ENCODE measurements at regions not wholly inside any gene's neighbourhood (a gene's known extent, or its start where the extent isn't known, plus 50 kb on each side); places are given as distances from the start of the nearest gene placed in this dataset.
"Not testable (repeated sequence)": the region's sequence is repeated elsewhere in the genome, so short reads cannot be mapped to it uniquely, and the experiment has no call there.

DNA sequence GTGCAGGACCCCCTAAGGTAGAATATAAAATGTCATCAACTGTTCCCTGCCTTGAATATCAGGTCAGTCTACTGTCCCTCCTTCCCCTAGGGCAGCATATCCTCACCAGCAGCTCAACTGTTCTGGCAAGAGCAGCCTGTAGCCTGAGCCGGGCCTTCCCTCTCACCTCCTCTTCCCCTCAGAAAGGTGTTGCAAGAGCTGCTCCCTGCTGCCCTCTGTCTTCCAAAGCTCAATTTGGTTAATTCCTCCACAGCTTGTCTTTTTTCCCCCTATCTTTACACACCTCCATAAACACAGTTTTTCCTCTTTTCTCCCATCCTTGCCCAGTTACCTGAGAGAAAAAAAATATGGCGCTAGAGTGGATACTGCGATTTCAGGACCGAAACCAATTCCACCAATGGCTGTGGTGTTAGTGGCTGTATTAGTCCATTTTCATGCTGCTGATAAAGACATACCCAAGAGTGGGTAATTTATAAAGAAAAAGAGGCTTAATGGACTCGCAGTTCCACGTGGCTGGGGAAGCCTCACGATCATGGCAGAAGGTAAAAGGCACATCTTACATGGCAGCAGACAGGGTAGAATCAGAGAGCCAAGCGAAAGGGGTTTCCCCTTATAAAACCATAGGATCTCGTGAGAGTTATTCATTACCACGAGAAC is 184.7 kb downstream of the MREG start:
- no peaks in the 10 kb centered on the region for H3K4me1 Mint-ChIP-seq
- H3K27ac Mint-ChIP-seq: no peak overlapping the region
- no peak overlapping the region for H3K4me3 Mint-ChIP-seq
- no peaks in the 10 kb centered on the region for H3K36me3 Mint-ChIP-seq
- no peaks in the 10 kb centered on the region for H3K9me3 Mint-ChIP-seq
- peaks cover 1% of the 10 kb centered on the region for H3K27me3 Mint-ChIP-seq

GRCh38 chr2:215826838-215827441 is 186.4 kb downstream of the MREG start:
- no peaks in the 10 kb centered on the region for H3K36me3 Mint-ChIP-seq
- H3K9me3 Mint-ChIP-seq: no peaks in the 10 kb centered on the region
- H3K27ac Mint-ChIP-seq: no peak overlapping the region
- no peak overlapping the region for H3K4me3 Mint-ChIP-seq
- peaks cover 1% of the 10 kb centered on the region for H3K27me3 Mint-ChIP-seq
- H3K4me1 Mint-ChIP-seq: no peaks in the 10 kb centered on the region

GRCh38 chr2:215826376-215826775 is 187.0 kb downstream of the MREG start:
- Mint-ChIP-seq H3K27me3 (peaks cover 1% of the 10 kb centered on the region), H3K27ac (no peak overlapping the region), H3K4me1 (no peaks in the 10 kb centered on the region), H3K9me3 (no peaks in the 10 kb centered on the region), H3K36me3 (no peaks in the 10 kb centered on the region), H3K4me3 (no peak overlapping the region)

- H3K27ac Mint-ChIP-seq: no peak overlapping the region
- H3K4me1 Mint-ChIP-seq: no peaks in the 10 kb centered on the region
These were observed 187.6 kb downstream of the MREG start for GRCh38 chr2:215825707-215826106.

GRCh38 chr2:215821298-215821697 is 192.1 kb downstream of the MREG start:
- H3K4me3 Mint-ChIP-seq, H3K4me1 Mint-ChIP-seq, H3K36me3 Mint-ChIP-seq, H3K27me3 Mint-ChIP-seq, H3K9me3 Mint-ChIP-seq, H3K27ac Mint-ChIP-seq: not testable (repeated sequence)

More at GRCh38 chr2:215825707-215826106, 187.6 kb downstream of the MREG start:
- H3K4me3 Mint-ChIP-seq: no peak overlapping the region
- no peaks in the 10 kb centered on the region for H3K9me3 Mint-ChIP-seq
- no peaks in the 10 kb centered on the region for H3K36me3 Mint-ChIP-seq
- H3K27me3 Mint-ChIP-seq: peaks cover 3% of the 10 kb centered on the region

DNA sequence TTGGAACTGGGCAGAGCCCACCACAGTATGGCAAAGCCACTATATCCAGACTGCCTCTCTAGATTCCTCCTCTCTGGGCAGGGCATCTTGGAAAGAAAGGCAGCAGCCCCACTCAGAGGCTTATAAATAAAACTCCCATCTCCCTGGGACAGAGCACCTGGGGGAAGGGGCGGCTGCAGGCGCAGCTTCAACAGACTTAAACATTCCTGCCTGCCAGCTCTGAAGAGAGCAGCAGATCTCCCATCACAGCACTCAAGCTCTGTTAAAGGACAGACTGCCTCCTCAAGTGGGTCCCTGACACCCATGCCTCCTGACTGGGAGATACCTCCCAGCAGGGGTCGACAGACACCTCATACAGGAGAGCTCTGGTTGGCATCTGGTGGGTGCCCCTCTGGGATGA is 193.6 kb downstream of the MREG start:
- not testable (repeated sequence) for H3K4me3 Mint-ChIP-seq, H3K27ac Mint-ChIP-seq, H3K36me3 Mint-ChIP-seq, H3K27me3 Mint-ChIP-seq, H3K9me3 Mint-ChIP-seq, H3K4me1 Mint-ChIP-seq

DNA sequence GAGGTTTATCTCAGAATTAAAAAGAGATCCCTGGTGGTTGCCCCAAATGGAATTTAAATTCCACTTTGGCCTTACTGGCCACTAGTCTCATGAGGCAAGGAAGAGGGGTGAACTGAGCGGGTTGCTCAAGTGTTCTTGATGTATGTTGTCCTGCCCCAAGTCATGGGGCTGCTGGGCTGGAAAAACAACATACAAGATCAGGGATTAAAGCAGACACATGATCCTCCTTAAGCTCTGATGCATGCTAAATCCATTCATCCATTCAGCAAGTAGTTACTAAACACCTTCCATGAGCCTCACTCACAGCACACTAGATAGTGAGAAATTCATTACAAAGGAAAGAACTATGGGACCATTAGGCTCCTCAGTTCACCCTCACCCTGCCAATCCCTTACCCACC is 196.3 kb downstream of the MREG start:
- Mint-ChIP-seq H3K4me1 (peaks cover 4% of the 10 kb centered on the region), H3K9me3 (no peaks in the 10 kb centered on the region), H3K36me3 (no peaks in the 10 kb centered on the region), H3K27ac (no peak overlapping the region), H3K4me3 (no peak overlapping the region), H3K27me3 (peaks cover 4% of the 10 kb centered on the region)

- no peak overlapping the region for H3K4me3 Mint-ChIP-seq
- H3K4me1 Mint-ChIP-seq: peaks cover 10% of the 10 kb centered on the region
- H3K27ac Mint-ChIP-seq: no peak overlapping the region
- H3K9me3 Mint-ChIP-seq: no peaks in the 10 kb centered on the region
- no peaks in the 10 kb centered on the region for H3K36me3 Mint-ChIP-seq
- peaks cover 4% of the 10 kb centered on the region for H3K27me3 Mint-ChIP-seq
These were observed 196.9 kb downstream of the MREG start for GRCh38 chr2:215816424-215816823.

DNA sequence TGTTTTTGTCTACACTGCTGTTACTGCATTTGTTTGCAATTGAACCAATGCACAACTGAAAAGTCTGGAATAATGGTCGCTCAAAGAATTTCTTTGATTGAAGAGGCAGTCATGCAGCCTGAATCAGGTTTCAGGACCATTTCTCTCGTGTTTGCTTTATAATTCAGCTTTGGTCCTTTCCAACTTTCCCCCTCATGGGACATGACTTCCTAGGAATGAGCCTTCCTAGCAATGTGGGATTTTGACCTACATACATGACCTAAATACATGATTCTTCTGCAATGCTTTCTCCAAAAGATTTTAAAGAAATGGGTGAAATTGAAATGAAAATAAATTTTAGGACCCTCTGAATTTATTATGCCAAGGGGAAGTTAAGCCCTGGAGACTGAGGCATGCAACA is 197.4 kb downstream of the MREG start:
- peaks cover 15% of the 10 kb centered on the region for H3K4me1 Mint-ChIP-seq
- no peak overlapping the region for H3K27ac Mint-ChIP-seq
- H3K9me3 Mint-ChIP-seq: no peaks in the 10 kb centered on the region
- no peak overlapping the region for H3K4me3 Mint-ChIP-seq
- H3K27me3 Mint-ChIP-seq: peaks cover 4% of the 10 kb centered on the region
- H3K36me3 Mint-ChIP-seq: no peaks in the 10 kb centered on the region

- Mint-ChIP-seq H3K27ac (no peak overlapping the region), H3K36me3 (no peaks in the 10 kb centered on the region), H3K4me1 (peaks cover 17% of the 10 kb centered on the region)
These were observed 200.4 kb downstream of the MREG start for GRCh38 chr2:215812966-215813365.

DNA sequence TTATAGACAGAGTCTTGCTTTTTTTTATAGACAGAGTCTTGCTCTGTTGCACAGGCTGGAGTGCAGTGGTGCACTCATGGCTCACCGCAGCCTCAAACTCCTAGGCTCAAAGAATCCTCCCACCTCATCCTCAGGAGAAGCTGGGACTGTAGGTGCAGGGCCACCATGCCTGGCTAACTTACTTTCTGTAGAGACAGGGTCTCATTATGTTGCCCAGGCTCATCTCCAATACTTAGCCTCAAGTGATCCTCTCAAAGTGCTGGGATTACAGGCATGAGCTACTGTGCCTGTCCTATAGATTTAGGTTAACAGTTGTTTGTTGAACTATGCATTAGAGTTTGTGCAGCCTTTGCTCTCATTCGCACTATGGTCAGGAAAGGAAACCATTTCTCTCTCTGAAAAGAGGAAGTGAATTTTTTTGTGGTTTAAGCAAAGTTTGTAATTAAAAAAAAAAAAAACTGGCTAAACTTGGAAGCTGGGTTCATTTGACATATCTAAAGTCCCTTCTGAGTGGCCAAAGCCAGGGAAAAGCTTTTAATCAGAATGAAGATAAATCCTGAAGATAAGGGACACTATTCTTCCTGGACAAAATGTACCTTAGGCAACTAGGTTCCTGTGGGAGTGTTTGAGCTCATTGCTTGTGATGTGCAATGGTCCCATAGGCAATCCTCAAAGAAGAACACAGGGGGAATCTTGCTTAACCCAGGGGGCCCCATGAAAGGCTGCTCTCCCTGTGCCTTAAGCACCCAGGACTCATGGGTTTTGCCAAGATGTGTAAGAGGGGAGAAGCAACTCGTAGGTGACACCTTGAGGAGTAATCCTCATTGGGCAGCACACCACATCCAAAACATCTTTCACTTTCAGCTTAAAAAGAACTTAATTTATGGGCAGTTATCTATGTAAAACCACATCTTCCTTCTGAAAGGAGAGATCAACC is 201.7 kb downstream of the MREG start:
- H3K4me1 Mint-ChIP-seq: peaks cover 17% of the 10 kb centered on the region
- H3K9me3 Mint-ChIP-seq: no peaks in the 10 kb centered on the region
- H3K27me3 Mint-ChIP-seq: no peaks in the 10 kb centered on the region
- H3K27ac Mint-ChIP-seq: no peak overlapping the region
- H3K4me3 Mint-ChIP-seq: no peak overlapping the region
- H3K36me3 Mint-ChIP-seq: no peaks in the 10 kb centered on the region

More at GRCh38 chr2:215812966-215813365, 200.4 kb downstream of the MREG start:
- no peak overlapping the region for H3K4me3 Mint-ChIP-seq
- H3K9me3 Mint-ChIP-seq: no peaks in the 10 kb centered on the region
- H3K27me3 Mint-ChIP-seq: peaks cover 3% of the 10 kb centered on the region

DNA sequence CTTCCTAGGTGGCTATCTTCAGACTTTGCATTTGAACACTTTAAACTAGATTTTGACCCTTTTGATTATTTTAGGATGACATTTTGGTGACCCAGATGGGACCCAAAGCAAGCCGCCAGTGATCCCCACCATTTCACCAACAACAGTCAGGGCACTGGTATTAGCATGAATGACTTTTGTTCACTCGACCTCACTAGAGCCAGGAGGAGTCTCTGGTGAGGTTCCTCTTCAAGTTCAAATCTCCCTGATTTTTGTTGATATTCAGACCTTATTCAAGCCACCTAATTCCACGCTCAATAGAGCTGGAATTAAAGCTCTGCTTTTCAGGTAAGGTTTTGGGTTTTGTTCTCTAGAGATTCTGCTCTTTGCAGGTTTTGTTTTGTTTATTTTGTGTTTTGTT is 202.3 kb downstream of the MREG start:
- H3K4me1 Mint-ChIP-seq: peaks cover 17% of the 10 kb centered on the region
- H3K27me3 Mint-ChIP-seq: no peaks in the 10 kb centered on the region
- no peaks in the 10 kb centered on the region for H3K9me3 Mint-ChIP-seq
- no peak overlapping the region for H3K4me3 Mint-ChIP-seq
- H3K27ac Mint-ChIP-seq: no peak overlapping the region
- no peaks in the 10 kb centered on the region for H3K36me3 Mint-ChIP-seq

DNA sequence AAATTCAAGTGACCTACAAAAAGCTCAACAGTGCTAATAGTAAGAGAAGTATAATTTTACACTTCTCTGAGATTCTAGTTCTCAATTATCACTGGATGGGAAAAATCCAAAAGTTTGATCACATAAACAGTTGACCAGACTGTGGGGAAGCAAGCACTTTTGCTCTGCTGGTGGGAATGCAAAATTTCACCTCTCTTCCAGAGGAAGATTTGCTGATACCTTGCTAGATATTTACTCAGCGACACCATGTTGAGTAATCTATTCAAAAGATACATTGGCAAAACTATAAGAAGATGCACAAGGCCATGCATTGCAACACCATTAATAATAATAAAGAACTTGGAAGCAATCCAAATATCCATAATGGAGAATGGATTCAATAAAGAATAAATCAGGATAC is 204.4 kb downstream of the MREG start:
- Mint-ChIP-seq H3K36me3 (no peaks in the 10 kb centered on the region), H3K27me3 (no peaks in the 10 kb centered on the region), H3K9me3 (no peaks in the 10 kb centered on the region), H3K4me1 (peaks cover 17% of the 10 kb centered on the region), H3K4me3 (no peak overlapping the region), H3K27ac (no peak overlapping the region)

GRCh38 chr2:215808194-215808593 is 205.2 kb downstream of the MREG start:
- Mint-ChIP-seq H3K27me3 (no peaks in the 10 kb centered on the region), H3K4me1 (peaks cover 17% of the 10 kb centered on the region), H3K27ac (no peak overlapping the region), H3K9me3 (no peaks in the 10 kb centered on the region), H3K36me3 (no peaks in the 10 kb centered on the region), H3K4me3 (no peak overlapping the region)

GRCh38 chr2:215805493-215805892 is 207.9 kb downstream of the MREG start:
- H3K36me3 Mint-ChIP-seq: no peaks in the 10 kb centered on the region
- H3K4me1 Mint-ChIP-seq: no peaks in the 10 kb centered on the region
- no peak overlapping the region for H3K27ac Mint-ChIP-seq
- H3K27me3 Mint-ChIP-seq: no peaks in the 10 kb centered on the region
- H3K4me3 Mint-ChIP-seq: no peak overlapping the region
- H3K9me3 Mint-ChIP-seq: no peaks in the 10 kb centered on the region

DNA sequence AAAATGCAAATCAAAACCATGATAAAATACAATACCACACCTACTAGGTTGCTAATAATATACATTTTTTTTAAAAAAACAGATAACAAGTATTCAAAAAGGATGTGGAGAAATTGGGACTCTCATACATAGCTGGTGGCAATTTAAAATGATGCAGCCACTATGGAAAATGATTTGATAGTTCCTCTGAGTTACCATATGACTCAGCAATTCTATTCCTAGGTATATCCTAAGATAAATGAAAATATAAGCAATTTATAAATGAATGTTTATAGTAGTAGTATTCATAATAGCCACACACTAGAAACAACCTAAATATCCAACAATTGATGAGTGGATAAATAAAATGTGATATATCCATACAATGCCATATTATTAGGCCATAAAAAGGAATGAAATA is 210.2 kb downstream of the MREG start:
- H3K27ac Mint-ChIP-seq: no peak overlapping the region
- no peaks in the 10 kb centered on the region for H3K36me3 Mint-ChIP-seq
- no peak overlapping the region for H3K4me3 Mint-ChIP-seq
- H3K9me3 Mint-ChIP-seq: no peaks in the 10 kb centered on the region
- no peaks in the 10 kb centered on the region for H3K4me1 Mint-ChIP-seq
- no peaks in the 10 kb centered on the region for H3K27me3 Mint-ChIP-seq
